IMR-90 (cell line): ENCODE measurements at regions not wholly inside any gene's neighbourhood (a gene's known extent, or its start where the extent isn't known, plus 50 kb on each side); places are given as distances from the start of the nearest gene placed in this dataset.

Source experiments
- ATAC-seq: fragments of 200-7000 bp; cut with Tn5 transposase; 2 replicates; pipeline ENCODE4 v1.9.1; 2020; ENCODE audit warnings: low read depth, mild to moderate bottlenecking, moderate library complexity
- BruUV-seq: library from RNA; stranded (reverse); fragments of 400-500 nt; replicated peaks from 2 replicates; lab custom pipeline; 2021; lab: Mats Ljungman, UMichigan
- CTCF ChIA-PET: fragments of 300-600 bp; formaldehyde crosslinking; extraction: SDS; loops from one replicate; lab custom pipeline; 2021; ENCODE audit warnings: antibody characterized with exemption; lab: Yijun Ruan, JAX
- POLR2A ChIA-PET: fragments of 300-600 bp; sonication (Branson Sonifier 250); formaldehyde crosslinking; loops from one replicate; lab custom pipeline; 2022; ENCODE audit warnings: antibody characterized with exemption; ENCODE audit not compliant: unreplicated experiment; lab: Charles Lee
- DNase-seq: peaks from one replicate; pipeline ENCODE4 v3.0.0; 2013
- H2AFZ ChIP-seq: replicated peaks from 2 replicates; pipeline ENCODE3; 2013; ENCODE audit warnings: low read length, mild to moderate bottlenecking; ENCODE audit not compliant: poor library complexity
- H2AK5ac ChIP-seq: 2 replicates; pipeline ENCODE4 v1.6.1; 2013; ENCODE audit warnings: low read depth, low read length, inconsistent platforms
- H2AK9ac ChIP-seq: replicated peaks from 2 replicates; pipeline ENCODE3; 2013; ENCODE audit warnings: mild to moderate bottlenecking, low read depth, low read length, moderate library complexity; ENCODE audit not compliant: poor library complexity
- H2BK120ac ChIP-seq: 2 replicates; pipeline ENCODE4 v1.6.1; 2013; ENCODE audit warnings: low read depth, low read length, inconsistent platforms
- H2BK15ac ChIP-seq: 3 replicates; pipeline ENCODE4 v1.6.1; 2013; ENCODE audit warnings: low read depth, low read length, inconsistent platforms
- H2BK20ac ChIP-seq: 2 replicates; pipeline ENCODE4 v1.6.1; 2013; ENCODE audit warnings: low read depth, mild to moderate bottlenecking, inconsistent platforms, low read length, moderate library complexity
- H2BK5ac ChIP-seq: 2 replicates; pipeline ENCODE4 v1.6.1; 2013; ENCODE audit warnings: mild to moderate bottlenecking, low read depth, low read length, inconsistent platforms; ENCODE audit not compliant: poor library complexity, severe bottlenecking
- H3K14ac ChIP-seq: replicated peaks from 2 replicates; pipeline ENCODE4 v1.6.1; 2013; ENCODE audit warnings: low read depth, low read length, inconsistent platforms
- H3K18ac ChIP-seq: 2 replicates; pipeline ENCODE4 v1.6.1; 2013; ENCODE audit warnings: low read depth, low read length, control low read depth
- H3K23ac ChIP-seq: 2 replicates; pipeline ENCODE4 v1.6.1; 2013; ENCODE audit warnings: low read depth, low read length, inconsistent platforms
- H3K27ac ChIP-seq: 2 replicates; pipeline ENCODE4 v1.5.1; 2013; ENCODE audit warnings: mild to moderate bottlenecking, control low read depth, low read length; ENCODE audit not compliant: insufficient read depth
- H3K27me3 ChIP-seq: 2 replicates; pipeline ENCODE4 v1.6.1; 2013; ENCODE audit warnings: low read length; ENCODE audit not compliant: control insufficient read depth, insufficient read depth
- H3K36me3 ChIP-seq: 2 replicates; pipeline ENCODE4 v1.6.1; 2013; ENCODE audit warnings: low read length, mixed read lengths; ENCODE audit not compliant: control insufficient read depth, insufficient read depth
- H3K4ac ChIP-seq: 2 replicates; pipeline ENCODE4 v1.6.1; 2013; ENCODE audit warnings: low read depth, low read length, inconsistent platforms
- H3K4me1 ChIP-seq: 2 replicates; pipeline ENCODE4 v1.6.1; 2013; ENCODE audit warnings: low read length, mixed read lengths; ENCODE audit not compliant: control insufficient read depth, insufficient read depth
- H3K4me2 ChIP-seq: 2 replicates; pipeline ENCODE4 v1.6.1; 2013; ENCODE audit warnings: low read depth, mild to moderate bottlenecking, control low read depth, low read length, moderate library complexity
- H3K4me3 ChIP-seq: 2 replicates; pipeline ENCODE4 v1.5.1; 2013; ENCODE audit warnings: low read depth, mild to moderate bottlenecking, control low read depth, low read length, moderate library complexity; ENCODE audit not compliant: insufficient read depth
- H3K56ac ChIP-seq: 2 replicates; pipeline ENCODE4 v1.6.1; 2013; ENCODE audit warnings: low read length, inconsistent platforms; ENCODE audit not compliant: insufficient read depth; ENCODE audit errors: extremely low read depth
- H3K79me1 ChIP-seq, 2 experiments: 2 replicates each; pipeline ENCODE4 v1.6.1; 2013; ENCODE audit warnings: low read length in 2 of 2, inconsistent platforms in 1 of 2, low read depth in 1 of 2
- H3K9ac ChIP-seq: 2 replicates; pipeline ENCODE4 v1.6.1; 2013; ENCODE audit warnings: low read depth, low read length, control low read depth
- H3K9me1 ChIP-seq: 2 replicates; pipeline ENCODE4 v1.6.1; 2013; ENCODE audit warnings: low read length, inconsistent platforms; ENCODE audit not compliant: insufficient read depth
- H3K9me3 ChIP-seq: 2 replicates; pipeline ENCODE4 v1.6.1; 2013; ENCODE audit warnings: low read length; ENCODE audit not compliant: control insufficient read depth, insufficient read depth
- H4K20me1 ChIP-seq: 2 replicates; pipeline ENCODE4 v1.6.1; 2013; ENCODE audit warnings: low read length, inconsistent platforms; ENCODE audit not compliant: insufficient read depth
- H4K5ac ChIP-seq: 2 replicates; pipeline ENCODE4 v1.6.1; 2013; ENCODE audit warnings: mild to moderate bottlenecking, low read depth, low read length, control low read depth
- H4K8ac ChIP-seq, 2 experiments: 2 replicates each; pipeline ENCODE4 v1.6.1; 2013; ENCODE audit warnings: low read depth in 2 of 2, low read length in 2 of 2, control low read depth in 1 of 2, inconsistent platforms in 1 of 2
- H4K91ac ChIP-seq: 2 replicates; pipeline ENCODE4 v1.6.1; 2013; ENCODE audit warnings: low read depth, low read length, inconsistent platforms; ENCODE audit not compliant: insufficient read depth
- BHLHE40 ChIP-seq: fragments of 150-350 bp; IDR thresholded peaks from 2 replicates; pipeline ENCODE4 v1.6.1; 2016; ENCODE audit warnings: mild to moderate bottlenecking, low read depth, low read length
- CEBPB ChIP-seq: IDR thresholded peaks from 2 replicates; pipeline ENCODE4 v1.6.1; 2012; ENCODE audit warnings: low read depth, low read length, improper control_type of control experiment
- MXI1 ChIP-seq: IDR thresholded peaks from 2 replicates; pipeline ENCODE4 v1.6.1; 2012; ENCODE audit warnings: low read depth, mild to moderate bottlenecking, low read length, moderate library complexity, borderline replicate concordance
- POLR2A ChIP-seq: IDR thresholded peaks from 2 replicates; pipeline ENCODE4 v1.6.1; 2012; ENCODE audit warnings: mild to moderate bottlenecking, low read depth, low read length
- RCOR1 ChIP-seq: IDR thresholded peaks from 2 replicates; pipeline ENCODE4 v1.6.1; 2012; ENCODE audit warnings: mild to moderate bottlenecking, low read length, improper control_type of control experiment; ENCODE audit not compliant: insufficient replicate concordance
- SMC3 ChIP-seq: fragments of 150-350 bp; IDR thresholded peaks from 2 replicates; pipeline ENCODE4 v1.6.1; 2016; ENCODE audit warnings: low read depth, mild to moderate bottlenecking, antibody characterized with exemption, low read length, moderate library complexity
- WGBS, 2 experiments: methylation state at CpG; one replicate each; pipeline versions ENCODE4 v1.1.5 to v1.1.7; 2013; ENCODE audit warnings: missing lambda C conversion rate in 2 of 2; ENCODE audit not compliant: insufficient read length in 1 of 2; ENCODE audit errors: extremely low coverage in 2 of 2; 5-methylcytosine and 5-hydroxymethylcytosine counted together
- dilution Hi-C: fragments of 300-500 bp; cut with HindIII; formaldehyde crosslinking; loops from one replicate; pipeline ENCODE4 v1.14.3; 2018; ENCODE audit warnings: low sequenced_read_pairs; ENCODE audit not compliant: unreplicated experiment
- in situ Hi-C: fragments of 300-500 bp; cut with MboI; formaldehyde crosslinking; loops from 3 replicates; pipeline ENCODE4 v1.14.3; 2019; ENCODE audit warnings: low sequenced_read_pairs, inconsistent platforms, mixed read lengths
- intact Hi-C: fragments of 100-400 bp; cut with micrococcal nuclease; formaldehyde crosslinking; loops from 2 replicates; pipeline ENCODE4 v1.10.0; 2022
- TF ChIP-seq, protein P1 (sequence below): conservative IDR thresholded peaks from 2 replicates; pipeline ENCODE4 v1.5.1; 2012; ENCODE audit warnings: mild to moderate bottlenecking, low read depth, low read length, improper control_type of control experiment

GRCh38 chr10:4443419-4443818 lies 382.6 kb upstream of the AKR1E2 start:
- ChIA-PET CTCF (interaction anchor here (0.6 kb wide), 1 partner anchor 9 kb away, joined by 3 read pairs; no protein-coding TSS in a partner anchor), POLR2A (no interaction called here)
- Histone ChIP-seq H2AK5ac (no peak overlapping the region), H2BK120ac (no peak overlapping the region), H3K4ac (no peak overlapping the region), H2BK15ac (no peak overlapping the region), H3K9me3 (peaks cover 5% of the 10 kb centered on the region), H3K23ac (no peak overlapping the region), H3K18ac (no peak overlapping the region), H3K27me3 (no peaks in the 10 kb centered on the region), H2BK20ac (no peak overlapping the region), H2AK9ac (no peak overlapping the region), H4K20me1 (no peaks in the 10 kb centered on the region), H3K27ac (no peak overlapping the region), H3K56ac (no peak overlapping the region), H3K14ac (no peak overlapping the region), H3K4me1 (no peaks in the 10 kb centered on the region; the same call in 1 of the 2 replicates), H4K8ac (no peak overlapping the region), H3K4me3 (no peak overlapping the region), H4K91ac (no peak overlapping the region), H4K5ac (no peak overlapping the region), H2AFZ (no peak overlapping the region), H3K9me1 (no peaks in the 10 kb centered on the region), H3K9ac (no peak overlapping the region), H3K4me2 (no peak overlapping the region), H3K36me3 (no peaks in the 10 kb centered on the region), H3K79me1 (no peaks in the 10 kb centered on the region), H2BK5ac (no peak overlapping the region)
- WGBS, 2 experiments: no CpG with 5 or more reads among the region's 1 CpG
- BruUV-seq: no TSS peak
- DNase-seq (no peak), ATAC-seq (no peak)
- TF ChIP-seq BHLHE40 (no peak), SMC3 (no peak), RCOR1 (no peak), CEBPB (no peak), MXI1 (no peak), POLR2A (no peak)
- TF ChIP-seq, protein P1, sequence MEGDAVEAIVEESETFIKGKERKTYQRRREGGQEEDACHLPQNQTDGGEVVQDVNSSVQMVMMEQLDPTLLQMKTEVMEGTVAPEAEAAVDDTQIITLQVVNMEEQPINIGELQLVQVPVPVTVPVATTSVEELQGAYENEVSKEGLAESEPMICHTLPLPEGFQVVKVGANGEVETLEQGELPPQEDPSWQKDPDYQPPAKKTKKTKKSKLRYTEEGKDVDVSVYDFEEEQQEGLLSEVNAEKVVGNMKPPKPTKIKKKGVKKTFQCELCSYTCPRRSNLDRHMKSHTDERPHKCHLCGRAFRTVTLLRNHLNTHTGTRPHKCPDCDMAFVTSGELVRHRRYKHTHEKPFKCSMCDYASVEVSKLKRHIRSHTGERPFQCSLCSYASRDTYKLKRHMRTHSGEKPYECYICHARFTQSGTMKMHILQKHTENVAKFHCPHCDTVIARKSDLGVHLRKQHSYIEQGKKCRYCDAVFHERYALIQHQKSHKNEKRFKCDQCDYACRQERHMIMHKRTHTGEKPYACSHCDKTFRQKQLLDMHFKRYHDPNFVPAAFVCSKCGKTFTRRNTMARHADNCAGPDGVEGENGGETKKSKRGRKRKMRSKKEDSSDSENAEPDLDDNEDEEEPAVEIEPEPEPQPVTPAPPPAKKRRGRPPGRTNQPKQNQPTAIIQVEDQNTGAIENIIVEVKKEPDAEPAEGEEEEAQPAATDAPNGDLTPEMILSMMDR: no peak
- dilution Hi-C loops: no loop called here
- intact Hi-C loops: no loop called here
- in situ Hi-C loops: no loop called here
